Gastroesophageal sphincter (tissue), 3 donors: ENCODE measurements at regions not wholly inside any gene's neighbourhood (a gene's known extent, or its start where the extent isn't known, plus 50 kb on each side); places are given as distances from the start of the nearest gene placed in this dataset.

Source experiments
- EP300 ChIP-seq: sonication (generic); formaldehyde crosslinking; IDR thresholded peaks from one replicate; pipeline ENCODE4 v1.6.1; 2017; ENCODE audit warnings: antibody characterized with exemption, mild to moderate bottlenecking
- POLR2A ChIP-seq, 2 donors: fragments of 450-650 bp; IDR thresholded peaks; one replicate each; pipeline ENCODE4 v1.6.1; 2017; ENCODE audit warnings: antibody characterized with exemption in 2 of 2, mild to moderate bottlenecking in 2 of 2, moderate library complexity in 1 of 2
- POLR2AphosphoS5 ChIP-seq: sonication (generic); formaldehyde crosslinking; IDR thresholded peaks from one replicate; pipeline ENCODE4 v1.6.1; 2017; ENCODE audit warnings: antibody characterized with exemption
- TF ChIP-seq, protein P1 (sequence below), 4 experiments: fragments of 200-600 bp in 2 of 4; fragments of 450-650 bp in 2 of 4; sonication (generic) in 1 of 4; IDR thresholded peaks; one replicate each; pipeline ENCODE4 v1.5.1; 2017 to 2019; ENCODE audit warnings: antibody characterized with exemption in 4 of 4, mild to moderate bottlenecking in 2 of 4, moderate library complexity in 2 of 4

DNA sequence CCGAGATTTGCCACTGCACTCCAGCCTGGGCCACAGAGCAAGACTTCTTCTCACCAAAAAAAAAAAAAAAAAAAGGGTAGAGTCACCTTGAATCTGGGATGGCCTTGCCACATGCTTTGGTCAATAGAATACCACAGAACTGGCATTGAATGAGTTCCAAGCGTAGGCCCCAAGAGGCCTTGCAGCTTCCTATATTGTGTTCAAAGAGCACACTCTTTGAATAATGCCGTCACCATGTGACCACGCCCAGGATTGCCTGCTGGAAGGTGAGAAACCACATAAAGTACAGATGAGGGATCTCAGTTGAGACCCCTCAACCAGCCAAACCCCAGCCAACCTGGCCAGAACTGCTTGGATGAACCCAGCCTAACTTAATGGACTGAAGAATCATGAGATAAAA, 239.2 kb upstream of the AMIGO2 start:
- TF ChIP-seq, protein P1, sequence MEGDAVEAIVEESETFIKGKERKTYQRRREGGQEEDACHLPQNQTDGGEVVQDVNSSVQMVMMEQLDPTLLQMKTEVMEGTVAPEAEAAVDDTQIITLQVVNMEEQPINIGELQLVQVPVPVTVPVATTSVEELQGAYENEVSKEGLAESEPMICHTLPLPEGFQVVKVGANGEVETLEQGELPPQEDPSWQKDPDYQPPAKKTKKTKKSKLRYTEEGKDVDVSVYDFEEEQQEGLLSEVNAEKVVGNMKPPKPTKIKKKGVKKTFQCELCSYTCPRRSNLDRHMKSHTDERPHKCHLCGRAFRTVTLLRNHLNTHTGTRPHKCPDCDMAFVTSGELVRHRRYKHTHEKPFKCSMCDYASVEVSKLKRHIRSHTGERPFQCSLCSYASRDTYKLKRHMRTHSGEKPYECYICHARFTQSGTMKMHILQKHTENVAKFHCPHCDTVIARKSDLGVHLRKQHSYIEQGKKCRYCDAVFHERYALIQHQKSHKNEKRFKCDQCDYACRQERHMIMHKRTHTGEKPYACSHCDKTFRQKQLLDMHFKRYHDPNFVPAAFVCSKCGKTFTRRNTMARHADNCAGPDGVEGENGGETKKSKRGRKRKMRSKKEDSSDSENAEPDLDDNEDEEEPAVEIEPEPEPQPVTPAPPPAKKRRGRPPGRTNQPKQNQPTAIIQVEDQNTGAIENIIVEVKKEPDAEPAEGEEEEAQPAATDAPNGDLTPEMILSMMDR (IDR thresholded peaks at IDR 0.05): no peak
- TF ChIP-seq POLR2AphosphoS5 (no peak), POLR2A (IDR thresholded peaks at IDR 0.05) (no peak), EP300 (no peak)
